Stimulated activated CD8-positive, alpha-beta memory T cell treated with anti-CD3 and anti-CD28 coated beads, Interleukin-4, amount 100 ng/mL, for 24 hours (primary cell): ENCODE measurements at regions not wholly inside any gene's neighbourhood (a gene's known extent, or its start where the extent isn't known, plus 50 kb on each side); places are given as distances from the start of the nearest gene placed in this dataset.

Source experiments
- DNase-seq: peaks from one replicate; pipeline ENCODE4 v3.0.0-alpha.2; 2020; ENCODE audit warnings: low read depth

GRCh38 chr5:167790462-167791260 is 500.8 kb upstream of the WWC1 start:
- DNase-seq: no peak

- no peak for DNase-seq
Measured at GRCh38 chr5:167792514-167792913, 498.9 kb upstream of the WWC1 start.

- no peak for DNase-seq
Measured at GRCh38 chr5:167793700-167794099, 497.7 kb upstream of the WWC1 start.

- DNase-seq: no peak
Measured at GRCh38 chr5:167794121-167794520, 497.3 kb upstream of the WWC1 start.

GRCh38 chr5:167796672-167797071 is 494.8 kb upstream of the WWC1 start:
- DNase-seq: no peak

GRCh38 chr5:167797933-167798332 is 493.5 kb upstream of the WWC1 start:
- DNase-seq: no peak

- DNase-seq: no peak
Measured at GRCh38 chr5:167798448-167798847, 493.0 kb upstream of the WWC1 start.

- DNase-seq: no peak
Measured at GRCh38 chr5:167800427-167800826, 491.0 kb upstream of the WWC1 start.

- DNase-seq: no peak
Measured at GRCh38 chr5:167801999-167802398, 489.4 kb upstream of the WWC1 start.

- no peak for DNase-seq
Measured at GRCh38 chr5:167802755-167803431, 488.6 kb upstream of the WWC1 start.

- DNase-seq: no peak
Measured at GRCh38 chr5:167804512-167805220, 486.8 kb upstream of the WWC1 start.

GRCh38 chr5:167810573-167810972 is 480.9 kb upstream of the WWC1 start:
- no peak for DNase-seq

- no peak for DNase-seq
Measured at GRCh38 chr5:167812871-167813270, 478.6 kb upstream of the WWC1 start.

GRCh38 chr5:167813389-167813788 is 478.1 kb upstream of the WWC1 start:
- no peak for DNase-seq

- no peak for DNase-seq
Measured at GRCh38 chr5:167814040-167814439, 477.4 kb upstream of the WWC1 start.

GRCh38 chr5:167814828-167815227 is 476.6 kb upstream of the WWC1 start:
- DNase-seq: no peak

GRCh38 chr5:167816354-167816753 is 475.1 kb upstream of the WWC1 start:
- no peak for DNase-seq

- DNase-seq: no peak
Measured at GRCh38 chr5:167816864-167817263, 474.6 kb upstream of the WWC1 start.

- no peak for DNase-seq
Measured at GRCh38 chr5:167819406-167819805, 472.0 kb upstream of the WWC1 start.

GRCh38 chr5:167820101-167820990 is 471.1 kb upstream of the WWC1 start:
- no peak for DNase-seq

GRCh38 chr5:167821151-167821550 is 470.3 kb upstream of the WWC1 start:
- no peak for DNase-seq

- DNase-seq: no peak
Measured at GRCh38 chr5:167821669-167822068, 469.8 kb upstream of the WWC1 start.
